Astrocyte of the spinal cord (primary cell): ENCODE measurements at regions not wholly inside any gene's neighbourhood (a gene's known extent, or its start where the extent isn't known, plus 50 kb on each side); places are given as distances from the start of the nearest gene placed in this dataset.

Source experiments
- DNase-seq: peaks from one replicate; pipeline ENCODE4 v3.0.0; 2011; ENCODE audit warnings: low read depth, low spot score
- H3K4me3 ChIP-seq: 2 replicates; pipeline ENCODE4 v1.5.1; 2011; ENCODE audit warnings: low read depth, mild to moderate bottlenecking, low read length, moderate library complexity
- CTCF ChIP-seq: IDR thresholded peaks from 2 replicates; pipeline ENCODE4 v1.5.1; 2012; ENCODE audit warnings: low read depth, mild to moderate bottlenecking, low read length, inconsistent platforms
- in situ Hi-C: cut with HindIII; loops from 2 replicates; pipeline ENCODE4 v1.10.0; 2017; ENCODE audit warnings: low sequenced_read_pairs

- no peak for TF ChIP-seq CTCF
- in situ Hi-C loops: no loop called here
- no peak for DNase-seq
- no peak overlapping the region for H3K4me3 ChIP-seq
Observed at GRCh38 chr12:127820271-127820670, 446.7 kb upstream of the TMEM132C start.

GRCh38 chr12:127820846-127821245, 446.1 kb upstream of the TMEM132C start:
- no peak for TF ChIP-seq CTCF
- DNase-seq: no peak
- no peak overlapping the region for H3K4me3 ChIP-seq
- in situ Hi-C loops: no loop called here

- peak; percentile 61 for DNase-seq
- H3K4me3 ChIP-seq: no peak overlapping the region
- in situ Hi-C loops: no loop called here
- no peak for TF ChIP-seq CTCF
Observed at GRCh38 chr12:127822809-127823411, 444.1 kb upstream of the TMEM132C start.

- TF ChIP-seq CTCF: no peak
- no peak for DNase-seq
- in situ Hi-C loops: no loop called here
- H3K4me3 ChIP-seq: no peak overlapping the region
Observed at GRCh38 chr12:127823801-127824200, 443.2 kb upstream of the TMEM132C start.

- no peak for DNase-seq
- TF ChIP-seq CTCF: no peak
- no peak overlapping the region for H3K4me3 ChIP-seq
- in situ Hi-C loops: no loop called here
Observed at GRCh38 chr12:127829281-127830064, 437.5 kb upstream of the TMEM132C start.

- DNase-seq: no peak
- in situ Hi-C loops: no loop called here
- TF ChIP-seq CTCF: no peak
- no peak overlapping the region for H3K4me3 ChIP-seq
Observed at GRCh38 chr12:127830065-127830460, 436.9 kb upstream of the TMEM132C start.
